ENCODE measurements at regions not wholly inside any gene's neighbourhood (a gene's known extent, or its start where the extent isn't known, plus 50 kb on each side); places are given as distances from the start of the nearest gene placed in this dataset.

- no peak for DNase-seq (ENCODE audit: unreplicated experiment)
- no peak overlapping the region for H3K27ac Mint-ChIP-seq (ENCODE audit: low read depth, unreplicated experiment)
- TF ChIP-seq CTCF (IDR thresholded peaks at IDR 0.05; ENCODE audit: unreplicated experiment) = no peak
- peaks cover 5% of the 10 kb centered on the region for H3K36me3 Mint-ChIP-seq (ENCODE audit: insufficient read depth, unreplicated experiment)
- CTCF ChIA-PET = interaction anchor here (0.8 kb wide), 1 partner anchor 17 kb away, joined by 3 read pairs; no protein-coding TSS in a partner anchor
- POLR2A ChIA-PET = no interaction called here
- H3K27me3 Mint-ChIP-seq (ENCODE audit: insufficient read depth, unreplicated experiment) = no peaks in the 10 kb centered on the region
- BruUV-seq (replicated peaks) = no TSS peak
- no peak overlapping the region for H3K4me3 Mint-ChIP-seq (ENCODE audit: unreplicated experiment)
- intact Hi-C loops (cut with micrococcal nuclease) = no loop called here
- peaks cover 10% of the 10 kb centered on the region for H3K4me1 Mint-ChIP-seq (ENCODE audit: insufficient read depth, unreplicated experiment)
- H3K9me3 Mint-ChIP-seq (ENCODE audit: unreplicated experiment) = no peaks in the 10 kb centered on the region
Observed at GRCh38 chr9:38229504-38230155, 160.6 kb upstream of the SHB start.

GRCh38 chr9:38229104-38229500 lies 160.1 kb upstream of the SHB start:
- ChIA-PET POLR2A (no interaction called here), CTCF (interaction anchor here (0.6 to 0.8 kb wide), 2 partner anchors 12 to 18 kb away, joined by 3 to 5 read pairs; no protein-coding TSS in a partner anchor)
- Mint-ChIP-seq H3K36me3 (ENCODE audit: insufficient read depth, unreplicated experiment) (peaks cover 5% of the 10 kb centered on the region), H3K27me3 (ENCODE audit: insufficient read depth, unreplicated experiment) (no peaks in the 10 kb centered on the region), H3K4me3 (ENCODE audit: unreplicated experiment) (no peak overlapping the region), H3K4me1 (ENCODE audit: insufficient read depth, unreplicated experiment) (peaks cover 10% of the 10 kb centered on the region), H3K9me3 (ENCODE audit: unreplicated experiment) (no peaks in the 10 kb centered on the region), H3K27ac (ENCODE audit: low read depth, unreplicated experiment) (no peak overlapping the region)
- DNase-seq (ENCODE audit: unreplicated experiment) = no peak
- no peak for TF ChIP-seq CTCF (IDR thresholded peaks at IDR 0.05; ENCODE audit: unreplicated experiment)
- BruUV-seq (replicated peaks) = no TSS peak
- intact Hi-C loops (cut with micrococcal nuclease) = no loop called here

- no TSS peak for BruUV-seq (replicated peaks)
- TF ChIP-seq CTCF (IDR thresholded peaks at IDR 0.05; ENCODE audit: unreplicated experiment) = no peak
- no peaks in the 10 kb centered on the region for H3K9me3 Mint-ChIP-seq (ENCODE audit: unreplicated experiment)
- DNase-seq (ENCODE audit: unreplicated experiment) = no peak
- H3K4me3 Mint-ChIP-seq (ENCODE audit: unreplicated experiment) = no peak overlapping the region
- intact Hi-C loops (cut with micrococcal nuclease) = no loop called here
- ChIA-PET CTCF (interaction anchor here (0.6 to 1.4 kb wide), 3 partner anchors 11 to 140 kb away, joined by 3 to 5 read pairs (median 3); no protein-coding TSS in a partner anchor), POLR2A (interaction anchor here (1.1 kb wide), 1 partner anchor 28 kb away, joined by 4 read pairs; no protein-coding TSS in a partner anchor)
- peaks cover 5% of the 10 kb centered on the region for H3K36me3 Mint-ChIP-seq (ENCODE audit: insufficient read depth, unreplicated experiment)
- no peaks in the 10 kb centered on the region for H3K27me3 Mint-ChIP-seq (ENCODE audit: insufficient read depth, unreplicated experiment)
- H3K27ac Mint-ChIP-seq (ENCODE audit: low read depth, unreplicated experiment) = no peak overlapping the region
- peaks cover 10% of the 10 kb centered on the region for H3K4me1 Mint-ChIP-seq (ENCODE audit: insufficient read depth, unreplicated experiment)
Observed at GRCh38 chr9:38228331-38229103, 159.5 kb upstream of the SHB start.

GRCh38 chr9:38227656-38228055 lies 158.6 kb upstream of the SHB start:
- no TSS peak for BruUV-seq (replicated peaks)
- Mint-ChIP-seq H3K4me3 (ENCODE audit: unreplicated experiment) (no peak overlapping the region), H3K9me3 (ENCODE audit: unreplicated experiment) (no peaks in the 10 kb centered on the region), H3K27ac (ENCODE audit: low read depth, unreplicated experiment) (no peak overlapping the region), H3K27me3 (ENCODE audit: insufficient read depth, unreplicated experiment) (no peaks in the 10 kb centered on the region), H3K4me1 (ENCODE audit: insufficient read depth, unreplicated experiment) (peaks cover 10% of the 10 kb centered on the region), H3K36me3 (ENCODE audit: insufficient read depth, unreplicated experiment) (peaks cover 5% of the 10 kb centered on the region)
- ChIA-PET POLR2A (interaction anchor here (0.6 to 1.1 kb wide), 2 partner anchors 27 to 1791 kb away, joined by 3 to 4 read pairs; no protein-coding TSS in a partner anchor), CTCF (interaction anchor here (0.6 to 1.4 kb wide), 4 partner anchors 36 to 316 kb away, joined by 3 read pairs; no protein-coding TSS in a partner anchor)
- TF ChIP-seq CTCF (IDR thresholded peaks at IDR 0.05; ENCODE audit: unreplicated experiment) = no peak
- intact Hi-C loops (cut with micrococcal nuclease) = no loop called here
- DNase-seq (ENCODE audit: unreplicated experiment) = peak; percentile 4
